IgD-negative memory B cell (primary cell): ENCODE measurements at regions not wholly inside any gene's neighbourhood (a gene's known extent, or its start where the extent isn't known, plus 50 kb on each side); places are given as distances from the start of the nearest gene placed in this dataset.

Experiments used
- H3K27ac Mint-ChIP-seq, 3 donors: one replicate each; pipeline ENCODE4 v1.8.0; 2020 to 2022; ENCODE audit warnings: mild to moderate bottlenecking in 3 of 3, mixed read lengths in 3 of 3, moderate library complexity in 1 of 3
- H3K27me3 Mint-ChIP-seq: one replicate; pipeline ENCODE4 v1.8.0; 2021; ENCODE audit warnings: mixed read lengths
- H3K36me3 Mint-ChIP-seq: one replicate; pipeline ENCODE4 v1.8.0; 2020; ENCODE audit warnings: mild to moderate bottlenecking, mixed read lengths
- H3K4me1 Mint-ChIP-seq, 3 donors: one replicate each; pipeline ENCODE4 v1.8.0; 2020 to 2022; ENCODE audit warnings: mixed read lengths in 3 of 3, mild to moderate bottlenecking in 1 of 3
- H3K4me3 Mint-ChIP-seq, 4 donors: one replicate each; pipeline ENCODE4 v1.8.0; 2020 to 2022; ENCODE audit warnings: mild to moderate bottlenecking in 4 of 4, mixed read lengths in 4 of 4, moderate library complexity in 3 of 4
- H3K9me3 Mint-ChIP-seq, 3 donors: one replicate each; pipeline ENCODE4 v1.8.0; 2020 to 2021; ENCODE audit warnings: mixed read lengths in 3 of 3, mild to moderate bottlenecking in 1 of 3

DNA sequence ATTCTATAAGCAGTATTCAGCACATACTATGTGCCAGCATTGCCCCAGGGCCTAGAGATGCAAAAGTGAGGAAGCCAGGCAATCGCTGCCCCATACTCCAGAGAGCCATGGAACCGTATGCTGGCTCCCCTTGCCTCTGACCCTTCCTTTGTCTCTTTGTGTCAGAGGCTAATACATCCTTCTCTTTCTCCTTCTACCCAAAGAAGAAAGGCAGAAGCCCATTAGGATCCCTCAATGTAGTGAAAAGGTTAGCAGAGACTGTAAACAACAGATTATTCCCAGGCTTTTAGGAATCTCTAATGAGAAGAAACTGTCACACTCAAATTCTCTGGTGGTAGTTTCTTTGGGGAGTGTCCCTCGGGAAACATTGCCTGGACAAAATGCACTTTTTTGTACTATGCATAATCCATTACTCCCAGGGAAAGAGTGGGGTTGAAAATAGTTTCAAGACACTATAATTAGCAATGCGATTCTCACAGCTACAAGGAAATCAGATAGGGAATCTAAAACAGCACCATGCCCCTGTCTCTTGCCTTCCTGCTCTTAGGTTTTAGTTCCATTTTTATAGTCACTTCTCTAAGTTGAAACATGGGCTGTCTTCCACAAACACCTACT lies 325.2 kb upstream of the CNR1 start:
- Mint-ChIP-seq H3K4me3 (peak overlapping the region in 1 of 4 donors; percentile 20), H3K27me3 (no peaks in the 10 kb centered on the region), H3K9me3 (peaks cover 0 to 10% (median 0%) of the 10 kb centered on the region in 3 donors), H3K4me1 (peaks cover 16 to 19% (median 19%) of the 10 kb centered on the region in 3 donors), H3K36me3 (no peaks in the 10 kb centered on the region), H3K27ac (no peak overlapping the region)

DNA sequence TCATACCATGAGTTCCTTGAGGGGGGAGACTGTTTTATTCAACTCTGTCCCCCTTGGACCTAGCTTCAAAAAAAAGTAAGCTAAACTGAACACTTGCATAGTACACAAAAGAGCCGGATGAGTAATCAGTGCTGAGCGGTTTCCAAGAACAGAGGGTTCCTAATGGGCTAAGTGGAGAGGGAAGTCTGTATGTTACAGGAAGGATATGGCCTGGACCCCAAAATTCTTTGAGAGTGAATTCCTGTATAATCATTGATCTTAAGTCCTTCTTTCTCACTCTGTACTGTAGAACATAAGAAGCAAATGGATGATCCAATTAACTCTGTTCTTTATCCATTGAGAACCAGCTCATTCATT lies 324.7 kb upstream of the CNR1 start:
- Mint-ChIP-seq H3K36me3 (no peaks in the 10 kb centered on the region), H3K27me3 (no peaks in the 10 kb centered on the region), H3K27ac (no peak overlapping the region), H3K4me1 (peaks cover 16 to 19% (median 19%) of the 10 kb centered on the region in 3 donors), H3K4me3 (peak overlapping the region in 1 of 4 donors; percentile 20), H3K9me3 (peaks cover 0 to 8% (median 0%) of the 10 kb centered on the region in 3 donors)

DNA sequence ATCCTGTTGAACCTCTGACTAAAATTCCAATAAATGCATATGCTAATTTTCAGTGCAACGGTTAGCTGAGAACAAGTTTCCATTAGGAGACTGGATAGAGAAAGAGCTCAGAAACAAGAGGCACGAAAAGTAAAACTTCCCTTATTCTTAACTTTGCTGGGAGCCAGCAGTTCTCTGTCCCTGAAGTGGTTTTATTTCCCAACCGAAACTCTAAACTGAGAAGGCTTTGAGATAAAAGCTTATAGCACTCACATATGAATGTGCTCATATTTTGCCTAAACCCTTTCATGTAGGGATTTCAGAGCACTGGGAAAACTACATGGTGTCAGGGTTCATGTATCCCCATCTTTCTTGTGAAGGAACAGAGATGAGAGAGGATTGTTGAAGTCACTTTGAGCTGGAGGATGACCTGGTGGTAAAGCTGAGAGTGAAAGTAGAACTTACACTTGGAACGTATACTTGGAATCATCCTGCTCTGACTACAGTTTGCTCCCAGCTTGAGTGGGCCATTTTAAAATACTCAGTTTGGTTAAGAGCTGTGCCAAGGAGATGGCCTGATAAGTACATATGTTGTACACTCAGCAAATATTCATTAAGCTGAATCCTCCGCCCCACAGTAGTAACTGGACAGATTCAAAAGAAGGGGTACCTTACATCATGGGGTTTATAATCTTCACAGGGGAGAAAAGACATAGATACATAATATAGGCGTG lies 324.2 kb upstream of the CNR1 start:
- Mint-ChIP-seq H3K27me3 (no peaks in the 10 kb centered on the region), H3K4me3 (no peak overlapping the region), H3K4me1 (peaks cover 16 to 19% (median 19%) of the 10 kb centered on the region in 3 donors)

DNA sequence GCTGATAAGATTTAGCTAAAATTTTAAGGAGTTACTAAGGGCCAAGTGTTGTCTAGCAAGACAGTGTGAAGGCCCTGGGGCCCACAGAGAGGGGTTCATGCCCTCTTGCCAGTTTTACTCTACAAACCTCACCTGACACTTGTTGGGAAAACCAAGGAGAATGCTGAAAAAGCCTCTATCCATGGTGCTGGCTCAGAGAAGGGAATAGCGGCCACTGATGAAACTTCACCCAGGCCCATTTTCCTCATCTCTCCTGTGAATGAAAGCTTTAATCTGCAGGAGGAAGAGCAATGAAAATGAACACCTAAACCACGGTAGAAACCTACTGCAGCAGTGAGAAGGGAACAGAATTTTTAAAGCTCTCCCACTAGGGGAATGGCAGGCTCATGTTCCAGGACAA lies 317.3 kb upstream of the CNR1 start:
- H3K4me1 Mint-ChIP-seq, result peaks cover 0 to 8% (median 5%) of the 10 kb centered on the region in 3 donors
- no peak overlapping the region for H3K4me3 Mint-ChIP-seq
- no peaks in the 10 kb centered on the region for H3K27me3 Mint-ChIP-seq
- peaks cover 3 to 15% (median 5%) of the 10 kb centered on the region in 3 donors for H3K9me3 Mint-ChIP-seq
- no peaks in the 10 kb centered on the region for H3K36me3 Mint-ChIP-seq
- no peak overlapping the region for H3K27ac Mint-ChIP-seq

More for the DNA sequence above, 324.2 kb upstream of the CNR1 start:
- Mint-ChIP-seq H3K9me3 (peaks cover 0 to 6% (median 0%) of the 10 kb centered on the region in 3 donors), H3K36me3 (no peaks in the 10 kb centered on the region), H3K27ac (no peak overlapping the region)

DNA sequence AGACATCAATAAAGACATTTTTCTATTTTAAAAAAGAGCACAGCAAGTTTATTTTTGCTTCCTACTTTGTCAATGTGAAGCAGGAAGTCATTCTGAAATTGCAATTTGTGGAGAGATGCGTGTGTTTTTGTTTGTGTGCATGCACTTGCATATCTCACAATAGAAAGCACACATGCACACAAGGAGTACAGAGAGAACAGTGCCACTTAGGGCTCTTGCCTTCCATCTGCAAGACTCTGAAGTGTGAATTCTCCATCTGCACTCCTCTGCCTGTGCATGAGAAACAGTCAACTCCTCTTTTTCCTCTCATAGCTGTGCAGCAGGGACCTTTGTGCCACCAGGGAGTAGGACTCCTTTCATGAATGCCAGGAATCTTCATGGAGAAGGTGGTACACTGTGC lies 316.3 kb upstream of the CNR1 start:
- Mint-ChIP-seq H3K9me3 (peaks cover 3 to 11% (median 6%) of the 10 kb centered on the region in 3 donors), H3K27me3 (no peaks in the 10 kb centered on the region), H3K4me1 (peaks cover 0 to 8% (median 5%) of the 10 kb centered on the region in 3 donors), H3K36me3 (no peaks in the 10 kb centered on the region), H3K4me3 (peak overlapping the region in 1 of 4 donors; percentile 15), H3K27ac (no peak overlapping the region)

DNA sequence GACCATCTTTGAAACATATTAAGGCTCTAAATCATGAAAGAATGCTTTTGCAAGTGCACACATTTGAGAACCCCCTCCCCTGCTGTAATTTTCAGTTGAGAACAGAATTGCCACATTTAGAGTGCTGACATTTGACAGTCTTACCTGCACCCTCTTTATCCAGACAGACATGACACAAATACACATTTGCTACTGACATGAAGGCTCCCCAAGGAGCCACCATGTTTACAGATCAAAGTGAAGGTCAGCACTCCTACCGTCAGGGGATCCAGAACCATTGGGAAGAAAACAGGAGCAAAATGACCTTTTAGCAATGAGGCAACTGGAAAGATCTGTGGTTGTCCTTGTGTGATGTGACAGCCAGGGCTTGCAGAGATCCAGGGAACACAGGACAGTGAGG lies 315.4 kb upstream of the CNR1 start:
- no peaks in the 10 kb centered on the region for H3K36me3 Mint-ChIP-seq
- no peaks in the 10 kb centered on the region for H3K27me3 Mint-ChIP-seq
- H3K9me3 Mint-ChIP-seq, result peaks cover 3 to 11% (median 6%) of the 10 kb centered on the region in 3 donors
- no peak overlapping the region for H3K4me3 Mint-ChIP-seq
- H3K27ac Mint-ChIP-seq, result no peak overlapping the region
- H3K4me1 Mint-ChIP-seq, result peaks cover 0 to 8% (median 5%) of the 10 kb centered on the region in 3 donors

DNA sequence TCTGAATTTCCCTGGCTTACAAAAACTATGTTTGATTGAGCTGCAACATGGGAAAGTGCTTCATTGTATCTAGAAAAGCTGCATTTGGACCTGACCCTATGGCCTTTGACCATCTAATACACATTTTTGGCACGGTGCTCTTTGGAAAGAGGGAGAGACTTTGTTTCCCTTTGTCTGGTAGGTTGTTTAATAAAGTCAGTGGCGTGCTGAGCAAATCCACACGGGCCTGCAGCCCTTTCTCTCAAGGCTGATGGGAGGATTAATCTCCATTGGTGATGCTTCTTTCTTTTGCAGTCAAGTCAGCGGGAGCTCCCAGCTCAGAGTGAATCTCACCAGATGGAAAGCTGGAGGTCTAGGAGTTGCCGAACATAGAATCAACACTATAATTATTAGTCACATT lies 314.7 kb upstream of the CNR1 start:
- Mint-ChIP-seq H3K36me3 (no peaks in the 10 kb centered on the region), H3K4me1 (peaks cover 0 to 8% (median 5%) of the 10 kb centered on the region in 3 donors), H3K27me3 (no peaks in the 10 kb centered on the region), H3K27ac (no peak overlapping the region), H3K9me3 (peaks cover 3 to 11% (median 6%) of the 10 kb centered on the region in 3 donors), H3K4me3 (no peak overlapping the region)

DNA sequence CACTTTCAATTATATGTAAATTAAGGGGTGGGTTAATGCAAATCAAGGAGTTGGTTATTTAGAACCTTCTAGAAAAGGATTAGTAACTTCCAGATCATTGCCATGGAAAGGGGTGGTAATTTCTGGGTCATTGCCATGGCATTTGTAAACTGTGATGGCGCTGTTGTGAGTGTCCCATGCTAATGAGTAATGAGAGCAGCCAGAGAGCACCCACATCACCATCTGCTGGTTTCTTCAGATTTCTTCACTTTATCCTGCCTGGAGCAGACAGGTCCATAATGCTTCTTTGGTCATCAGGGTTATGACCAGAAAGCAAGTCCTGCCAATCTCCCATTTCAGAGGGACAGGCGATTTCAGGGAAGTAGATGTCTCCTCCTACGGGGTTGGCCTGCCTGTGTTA lies 311.3 kb upstream of the CNR1 start:
- Mint-ChIP-seq H3K4me1 (peaks cover 0 to 8% (median 5%) of the 10 kb centered on the region in 3 donors), H3K27ac (no peak overlapping the region), H3K4me3 (no peak overlapping the region), H3K9me3 (peaks cover 0 to 2% (median 0%) of the 10 kb centered on the region in 3 donors), H3K36me3 (peaks cover 5% of the 10 kb centered on the region), H3K27me3 (no peaks in the 10 kb centered on the region)

DNA sequence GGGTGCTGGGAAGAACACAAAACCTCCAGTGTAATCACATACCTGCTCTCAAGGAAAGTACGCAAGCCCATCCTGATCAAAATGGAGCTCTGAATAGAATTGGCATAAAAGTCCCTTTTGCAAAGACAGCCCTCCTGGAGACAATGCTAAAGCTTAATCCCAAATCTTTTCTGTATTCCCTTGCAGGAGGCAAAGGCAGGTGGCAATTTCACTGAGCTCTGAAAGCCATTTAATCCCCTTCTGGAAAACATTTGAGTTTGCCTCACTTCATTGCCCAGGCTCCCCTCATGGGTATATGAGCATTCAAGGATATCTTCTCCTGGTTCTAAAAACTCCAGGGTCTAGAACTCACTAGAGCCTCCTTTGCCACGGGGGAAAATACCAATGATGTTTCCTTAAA lies 310.2 kb upstream of the CNR1 start:
- Mint-ChIP-seq H3K4me1 (peaks cover 0 to under 1% (median 0%) of the 10 kb centered on the region in 3 donors), H3K27me3 (no peaks in the 10 kb centered on the region), H3K36me3 (peaks cover 5% of the 10 kb centered on the region), H3K9me3 (peaks cover 0 to 2% (median 0%) of the 10 kb centered on the region in 3 donors), H3K27ac (no peak overlapping the region), H3K4me3 (no peak overlapping the region)

DNA sequence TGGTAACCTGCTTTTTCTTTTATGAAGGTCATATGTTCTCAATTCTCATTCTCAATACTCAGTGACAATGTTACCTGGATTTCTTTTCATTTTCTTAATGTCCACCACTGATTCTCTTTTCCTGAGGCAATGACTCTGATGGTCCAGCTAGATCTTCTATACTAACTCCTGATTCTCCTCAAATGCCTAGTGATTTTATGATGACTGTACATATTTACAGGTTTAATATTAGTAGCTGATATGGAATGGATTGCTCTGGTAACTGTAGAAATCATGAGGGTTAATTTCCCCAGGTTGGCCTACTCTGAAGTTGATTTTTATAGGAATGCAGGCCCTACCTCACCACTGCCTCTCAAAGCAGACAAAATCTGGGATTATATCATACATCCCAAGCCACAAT lies 308.6 kb upstream of the CNR1 start:
- peaks cover 0 to 2% (median 0%) of the 10 kb centered on the region in 3 donors for H3K9me3 Mint-ChIP-seq
- H3K27me3 Mint-ChIP-seq, result no peaks in the 10 kb centered on the region
- peaks cover 5% of the 10 kb centered on the region for H3K36me3 Mint-ChIP-seq
- H3K4me3 Mint-ChIP-seq, result no peak overlapping the region
- no peaks in the 10 kb centered on the region for H3K4me1 Mint-ChIP-seq
- H3K27ac Mint-ChIP-seq, result no peak overlapping the region

DNA sequence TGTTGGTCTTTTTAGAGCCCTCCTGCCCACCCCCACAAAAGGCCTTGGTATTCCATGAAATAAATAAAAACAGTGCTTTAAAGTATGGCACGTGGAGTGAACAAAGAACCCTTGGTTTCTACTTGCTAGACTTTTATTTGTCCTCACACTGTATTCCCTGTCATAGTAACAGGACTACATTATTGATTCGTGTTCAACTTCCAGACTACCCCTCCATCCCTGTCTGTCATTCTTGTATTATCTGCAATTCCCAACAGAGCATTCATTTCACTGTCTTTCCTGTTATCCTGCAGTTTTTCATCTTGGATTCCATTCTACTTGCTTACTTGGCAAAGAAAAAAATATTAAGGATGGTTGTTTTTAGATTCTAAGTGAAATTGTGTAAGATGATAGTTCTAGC lies 307.4 kb upstream of the CNR1 start:
- peaks cover 5% of the 10 kb centered on the region for H3K36me3 Mint-ChIP-seq
- no peaks in the 10 kb centered on the region for H3K27me3 Mint-ChIP-seq
- H3K4me3 Mint-ChIP-seq, result no peak overlapping the region
- H3K27ac Mint-ChIP-seq, result peak overlapping the region in 1 of 3 donors; percentile 45
- H3K4me1 Mint-ChIP-seq, result no peaks in the 10 kb centered on the region
- H3K9me3 Mint-ChIP-seq, result peaks cover 0 to 2% (median 0%) of the 10 kb centered on the region in 3 donors

DNA sequence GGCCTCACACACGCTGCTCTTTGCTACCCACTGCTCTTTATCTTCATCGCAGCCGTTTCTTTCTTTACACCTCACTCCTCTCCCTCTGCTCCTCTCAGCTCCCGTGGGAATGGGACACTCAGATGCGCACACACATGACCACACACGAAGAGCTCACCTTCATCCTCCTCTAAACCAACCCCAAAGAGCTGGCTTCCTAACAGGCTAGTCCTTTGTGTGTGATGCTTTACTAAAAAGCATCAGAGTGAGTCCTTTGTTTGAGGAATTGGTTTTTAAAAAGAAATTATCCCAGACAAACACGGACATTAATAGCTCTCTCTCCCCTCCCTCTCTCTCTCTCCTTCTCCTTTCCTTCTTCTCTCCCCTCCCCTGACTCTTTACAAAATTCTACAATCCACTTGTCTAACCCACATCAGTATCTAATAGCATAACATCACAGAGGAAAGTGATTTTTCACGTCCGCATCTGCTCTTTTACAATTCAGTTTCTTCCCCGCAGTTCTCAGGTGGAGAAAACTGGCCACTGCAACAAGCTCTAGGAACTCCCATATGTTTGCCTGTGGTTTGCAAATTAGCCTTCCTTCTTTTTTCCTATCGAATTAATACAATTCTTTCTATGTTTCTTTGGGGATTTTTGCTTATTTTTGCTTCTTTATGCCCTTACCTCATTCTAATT lies 306.8 kb upstream of the CNR1 start:
- Mint-ChIP-seq H3K4me3 (no peak overlapping the region), H3K27ac (peak overlapping the region in 1 of 3 donors; percentile 45), H3K9me3 (no peaks in the 10 kb centered on the region), H3K36me3 (peaks cover 5% of the 10 kb centered on the region), H3K27me3 (no peaks in the 10 kb centered on the region), H3K4me1 (no peaks in the 10 kb centered on the region)

DNA sequence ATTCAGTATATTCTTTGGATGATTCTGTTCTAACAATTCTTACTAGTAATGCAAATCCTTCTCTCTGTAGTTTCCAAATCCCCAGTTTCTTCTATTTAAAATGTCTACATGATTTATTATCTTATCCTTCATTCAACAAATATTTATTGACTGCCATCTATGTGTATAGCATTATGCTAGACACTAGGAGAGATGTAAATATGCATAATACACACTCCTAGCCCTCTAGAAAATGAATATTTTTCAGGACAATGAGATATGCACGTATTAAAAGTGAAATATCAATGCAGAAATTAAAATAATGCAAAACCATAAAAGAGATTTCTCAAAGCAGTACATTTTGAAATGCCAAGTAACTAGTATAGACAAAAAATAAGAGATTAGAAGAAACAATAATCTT lies 293.5 kb upstream of the CNR1 start:
- no peaks in the 10 kb centered on the region for H3K4me1 Mint-ChIP-seq
- H3K27me3 Mint-ChIP-seq, result peaks cover 9% of the 10 kb centered on the region
- peaks cover 0 to 5% (median 0%) of the 10 kb centered on the region in 3 donors for H3K9me3 Mint-ChIP-seq
- H3K36me3 Mint-ChIP-seq, result no peaks in the 10 kb centered on the region
- no peak overlapping the region for H3K27ac Mint-ChIP-seq
- no peak overlapping the region for H3K4me3 Mint-ChIP-seq

DNA sequence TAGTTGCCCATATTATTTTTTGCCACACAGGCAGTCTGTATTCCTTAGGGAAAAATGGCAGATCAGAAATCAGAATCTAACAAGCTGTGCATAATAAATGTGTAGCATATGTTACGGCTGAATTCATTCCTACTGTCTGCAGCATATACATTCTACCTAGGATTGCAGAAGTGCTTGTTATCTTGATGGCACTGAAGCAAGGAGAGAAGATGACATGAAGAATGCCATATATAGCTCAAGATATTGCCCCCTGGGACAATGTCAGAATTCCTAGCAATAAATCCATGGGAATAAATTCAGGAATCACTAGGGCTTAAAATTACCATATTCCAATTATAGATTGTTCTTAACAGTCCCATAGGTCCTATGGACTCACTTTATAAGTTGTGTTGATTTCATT lies 293.0 kb upstream of the CNR1 start:
- H3K27ac Mint-ChIP-seq, result no peak overlapping the region
- no peak overlapping the region for H3K4me3 Mint-ChIP-seq
- peaks cover 0 to 5% (median 0%) of the 10 kb centered on the region in 3 donors for H3K9me3 Mint-ChIP-seq
- no peaks in the 10 kb centered on the region for H3K4me1 Mint-ChIP-seq
- peaks cover 9% of the 10 kb centered on the region for H3K27me3 Mint-ChIP-seq
- no peaks in the 10 kb centered on the region for H3K36me3 Mint-ChIP-seq

DNA sequence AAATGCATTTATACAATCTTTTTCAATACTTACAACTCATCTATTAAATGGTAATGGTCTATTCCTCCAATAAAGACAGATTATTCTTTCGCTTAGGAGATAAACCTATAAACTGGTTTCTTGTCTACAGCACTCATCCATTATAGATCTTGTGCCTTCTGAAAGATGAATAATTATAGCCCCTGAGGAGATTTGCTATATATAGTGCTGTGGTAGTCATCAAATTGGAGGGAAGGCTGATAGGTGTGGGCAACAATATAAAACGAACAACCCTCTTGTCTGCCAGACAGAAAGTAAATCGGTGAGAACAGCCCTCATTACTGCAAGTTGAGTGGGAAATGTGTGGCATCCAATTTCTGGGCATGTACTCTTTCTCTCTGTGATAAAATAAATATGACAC lies 292.5 kb upstream of the CNR1 start:
- Mint-ChIP-seq H3K27ac (no peak overlapping the region), H3K9me3 (peaks cover 0 to 5% (median 0%) of the 10 kb centered on the region in 3 donors), H3K36me3 (no peaks in the 10 kb centered on the region), H3K27me3 (peaks cover 9% of the 10 kb centered on the region), H3K4me3 (no peak overlapping the region), H3K4me1 (no peaks in the 10 kb centered on the region)
